HG03558 (cell line): ENCODE measurements at regions not wholly inside any gene's neighbourhood (a gene's known extent, or its start where the extent isn't known, plus 50 kb on each side); places are given as distances from the start of the nearest gene placed in this dataset.

Experiments used
- ATAC-seq: cut with Tn5 transposase; IDR thresholded peaks from one replicate; pipeline ENCODE4 v1.9.1; 2021; ENCODE audit warnings: moderate number of reproducible peaks; ENCODE audit not compliant: unreplicated experiment; ENCODE audit errors: extremely low read depth

DNA sequence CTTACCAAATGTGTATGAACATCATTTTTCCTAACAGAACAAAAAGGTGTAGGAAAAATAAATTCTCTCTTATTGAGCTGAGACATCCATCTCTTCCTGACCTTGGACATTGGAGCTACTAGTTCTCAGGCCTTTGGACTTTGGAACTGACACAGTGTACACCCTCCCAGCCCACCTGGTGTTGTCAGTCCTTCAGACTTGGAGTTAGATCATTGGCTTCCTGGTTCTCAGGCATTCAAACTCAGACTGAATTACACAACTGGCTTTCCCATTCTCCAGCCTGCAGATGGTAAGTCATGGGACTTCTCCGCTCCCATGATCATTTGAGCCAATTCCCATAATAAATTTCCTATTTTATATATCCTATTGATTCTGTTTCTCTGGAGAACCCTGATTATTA lies 84.8 kb upstream of the EDNRA start:
- no peak for ATAC-seq

DNA sequence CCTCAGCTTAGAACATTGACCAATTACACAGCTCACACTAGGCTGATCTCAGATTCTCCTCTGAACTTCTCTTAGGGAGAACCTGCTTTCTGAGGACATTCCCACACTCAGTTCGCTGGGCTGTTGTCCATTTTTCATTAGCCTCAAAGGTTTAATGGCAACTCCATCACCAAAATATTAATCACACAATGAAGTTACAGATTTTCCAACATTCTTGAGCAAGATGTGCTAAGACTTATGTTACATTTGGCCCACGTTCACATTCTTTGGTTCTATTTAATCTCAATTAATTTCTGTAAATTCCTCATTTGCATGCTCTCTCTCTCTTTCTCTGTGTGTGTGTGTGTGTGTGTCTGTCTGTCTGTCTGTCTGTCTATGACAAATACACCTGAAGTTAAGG lies 82.3 kb upstream of the EDNRA start:
- ATAC-seq = no peak

GRCh38 chr4:147400721-147401120 lies 80.2 kb upstream of the EDNRA start:
- no peak for ATAC-seq

DNA sequence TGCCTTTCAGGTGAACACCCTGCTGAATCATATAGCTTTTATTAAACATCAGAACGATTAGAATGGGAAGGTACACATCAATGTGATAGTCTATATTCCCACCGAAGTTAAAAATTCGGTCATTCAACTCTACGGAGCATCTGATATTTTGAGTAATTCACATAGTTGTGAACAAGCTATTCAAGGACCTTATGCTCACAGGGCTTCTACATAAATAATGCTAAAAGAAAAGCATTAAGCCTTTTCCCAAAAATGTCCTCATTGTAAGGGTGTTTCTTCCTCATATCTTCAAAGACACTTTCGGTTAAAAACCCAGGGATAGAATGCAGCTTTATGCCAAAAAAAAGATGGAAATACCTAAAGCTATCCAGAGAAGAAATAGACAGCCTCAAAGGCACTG lies 79.7 kb upstream of the EDNRA start:
- no peak for ATAC-seq

DNA sequence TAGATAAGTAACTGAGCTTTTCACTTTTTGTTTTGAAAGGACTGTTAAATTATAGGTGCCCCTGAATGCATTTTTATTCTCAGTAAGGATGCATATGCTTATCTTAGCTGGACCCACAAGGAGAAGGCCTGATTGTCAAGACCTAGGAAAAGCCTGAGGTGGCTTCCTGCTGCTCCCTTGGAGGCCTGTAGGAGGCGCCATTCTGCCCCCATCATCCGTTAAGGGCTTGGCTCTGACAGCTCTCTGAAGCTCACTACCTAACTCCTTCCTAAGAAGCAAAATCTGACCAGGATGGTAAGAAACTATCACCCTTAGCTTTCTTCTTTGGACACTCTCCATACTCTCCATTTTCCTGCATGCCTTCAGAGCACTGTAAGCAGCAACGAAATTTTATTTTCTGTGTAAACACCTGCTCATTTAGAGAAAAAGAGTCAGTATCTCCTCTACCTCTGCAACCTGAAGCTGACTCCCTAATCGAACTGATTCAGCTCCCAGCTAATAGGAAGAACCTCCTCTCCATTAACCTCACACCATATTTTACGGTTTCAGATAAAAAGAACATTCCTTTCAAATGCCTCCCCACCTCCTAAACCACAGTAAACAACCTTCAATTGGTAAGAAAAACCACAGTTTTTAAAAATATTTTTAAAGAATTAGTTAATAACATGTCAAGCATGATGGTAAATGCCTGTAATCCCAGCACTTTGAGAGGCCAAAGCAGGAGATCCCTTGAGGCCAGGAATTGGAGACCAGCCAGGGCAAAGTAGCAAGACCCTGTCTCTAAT lies 73.4 kb upstream of the EDNRA start:
- ATAC-seq = no peak

DNA sequence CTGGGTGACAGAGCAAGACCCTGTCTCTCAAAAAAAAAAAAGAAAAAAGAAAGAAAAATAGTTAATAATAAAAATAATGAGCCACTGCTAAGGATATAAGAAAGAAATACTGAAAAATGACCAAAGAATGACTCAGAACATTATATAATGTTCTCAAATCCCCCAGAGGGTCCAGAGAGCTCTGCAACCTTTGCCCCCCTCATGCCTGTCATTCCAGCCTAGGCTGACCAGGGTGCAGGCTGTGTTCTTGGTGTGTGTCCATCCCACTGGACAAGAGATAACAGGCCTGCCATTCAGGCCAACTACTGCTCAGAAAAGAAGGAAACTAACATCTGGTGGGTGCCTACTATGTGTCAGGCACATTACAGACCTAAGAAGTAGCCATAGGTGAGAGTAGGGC lies 72.7 kb upstream of the EDNRA start:
- no peak for ATAC-seq

DNA sequence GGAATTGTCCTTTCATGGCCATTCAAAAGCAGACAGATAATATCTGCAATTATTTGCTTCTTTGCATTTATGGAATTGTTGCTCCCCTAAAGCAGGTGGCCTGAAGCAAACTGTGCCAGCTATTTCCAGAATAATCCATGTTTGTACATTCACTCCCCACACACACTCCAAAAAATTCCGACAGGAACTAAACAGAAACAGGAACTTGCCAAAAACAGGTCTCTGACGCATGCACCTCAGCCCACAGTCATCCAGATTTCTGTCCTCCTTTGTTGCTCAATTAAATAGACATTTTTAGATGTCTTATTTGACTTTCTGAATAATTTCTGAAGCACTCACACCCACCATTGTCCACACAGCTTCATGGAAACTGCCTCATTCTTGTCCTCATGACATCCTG lies 71.5 kb upstream of the EDNRA start:
- no peak for ATAC-seq

GRCh38 chr4:147418226-147418625 lies 62.7 kb upstream of the EDNRA start:
- ATAC-seq = no peak

DNA sequence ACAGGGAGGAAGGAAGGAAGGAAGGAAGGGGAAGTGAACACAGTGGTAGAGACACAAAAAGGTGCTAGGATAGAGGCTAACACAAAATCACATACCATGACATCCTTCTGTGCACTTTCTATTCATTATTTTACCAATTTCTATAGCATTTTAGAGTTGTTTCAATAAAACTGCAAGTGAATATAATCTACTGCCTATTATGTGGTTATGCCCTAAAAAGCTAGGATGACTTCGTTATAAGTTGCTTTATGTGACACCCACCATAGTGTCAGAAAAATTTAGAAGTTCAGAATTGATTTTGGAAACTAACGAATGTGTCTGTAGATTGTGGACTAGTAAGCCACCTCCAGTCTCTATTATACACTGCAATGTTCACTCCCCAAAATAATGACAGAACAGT lies 59.4 kb upstream of the EDNRA start:
- ATAC-seq = no peak

GRCh38 chr4:147423229-147423628 lies 57.7 kb upstream of the EDNRA start:
- no peak for ATAC-seq

DNA sequence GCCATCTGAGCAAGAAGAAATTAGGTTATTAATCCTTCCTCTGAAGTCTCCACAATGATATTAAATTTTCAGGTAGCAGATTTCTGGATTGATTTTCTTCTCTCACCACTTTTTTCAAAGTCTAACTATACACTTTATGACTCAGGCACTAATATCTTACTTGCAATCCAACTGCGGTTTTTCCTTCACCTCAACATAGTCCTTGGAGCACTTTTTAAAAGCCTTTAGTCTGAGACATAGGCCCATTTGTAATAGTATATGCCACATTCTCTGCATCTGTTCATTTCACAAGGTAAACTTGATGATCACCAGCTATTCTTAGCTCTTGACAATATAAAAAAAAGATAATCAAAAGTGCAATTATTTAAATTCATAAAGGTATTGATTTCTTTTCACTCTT lies 55.9 kb upstream of the EDNRA start:
- ATAC-seq = no peak

DNA sequence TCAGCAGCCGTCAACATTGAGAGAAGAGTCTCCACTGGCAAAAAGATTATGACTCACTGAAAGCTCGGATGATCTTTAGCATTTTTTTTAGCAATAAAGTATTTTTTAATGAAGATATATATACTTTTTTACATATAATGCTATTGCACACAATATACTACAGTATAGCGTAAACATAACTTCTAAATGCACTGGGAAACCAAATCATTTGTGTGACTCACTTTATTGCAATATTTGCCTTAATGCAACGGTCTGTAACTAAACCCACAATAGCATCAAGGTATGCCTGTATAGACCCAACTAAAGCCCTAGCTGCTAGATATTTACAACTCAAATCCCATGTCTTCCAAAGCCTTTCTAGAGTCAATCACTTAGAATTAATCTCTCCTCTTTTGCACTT lies 52.3 kb upstream of the EDNRA start:
- no peak for ATAC-seq

DNA sequence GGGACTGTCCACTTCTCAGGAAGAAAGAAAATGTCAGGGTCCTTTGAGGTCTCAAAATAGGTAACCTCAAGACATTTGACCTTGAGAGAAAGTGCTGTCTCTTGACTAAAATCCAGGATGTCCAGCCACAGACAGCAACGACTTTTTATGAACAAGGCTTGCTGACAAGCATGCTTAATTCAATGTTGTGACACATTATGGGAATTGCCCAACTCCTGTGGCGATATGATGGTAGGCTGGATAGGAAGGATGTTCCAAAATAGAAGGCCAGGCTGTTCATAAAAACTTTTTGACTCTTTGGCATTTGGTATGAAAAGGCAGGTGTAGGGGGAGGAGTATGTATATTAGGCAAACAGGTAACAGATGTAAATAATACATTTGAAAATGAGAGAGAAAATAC lies 50.8 kb upstream of the EDNRA start:
- ATAC-seq = no peak
